HG02885 (cell line): ENCODE measurements at regions not wholly inside any gene's neighbourhood (a gene's known extent, or its start where the extent isn't known, plus 50 kb on each side); places are given as distances from the start of the nearest gene placed in this dataset.

Experiments used
- ATAC-seq: cut with Tn5 transposase; IDR thresholded peaks from one replicate; pipeline ENCODE4 v1.9.1; 2021; ENCODE audit warnings: mild to moderate bottlenecking; ENCODE audit not compliant: unreplicated experiment, poor library complexity

GRCh38 chr3:106204160-106204868, 335.5 kb upstream of the CBLB start:
- no peak for ATAC-seq

- peak; percentile 83 for ATAC-seq
Measured at GRCh38 chr3:106206146-106206545, 337.3 kb upstream of the CBLB start.

- no peak for ATAC-seq
Measured at GRCh38 chr3:106206613-106207012, 337.8 kb upstream of the CBLB start.

GRCh38 chr3:106208251-106208650, 339.4 kb upstream of the CBLB start:
- ATAC-seq: no peak

- no peak for ATAC-seq
Measured at GRCh38 chr3:106208967-106209366, 340.2 kb upstream of the CBLB start.

- no peak for ATAC-seq
Measured at GRCh38 chr3:106209482-106209881, 340.7 kb upstream of the CBLB start.

GRCh38 chr3:106210923-106211322, 342.1 kb upstream of the CBLB start:
- no peak for ATAC-seq

GRCh38 chr3:106212665-106213222, 343.9 kb upstream of the CBLB start:
- ATAC-seq: no peak

- ATAC-seq: no peak
Measured at GRCh38 chr3:106213954-106214353, 345.1 kb upstream of the CBLB start.

- ATAC-seq: no peak
Measured at GRCh38 chr3:106214641-106215040, 345.8 kb upstream of the CBLB start.

- ATAC-seq: no peak
Measured at GRCh38 chr3:106215047-106215446, 346.2 kb upstream of the CBLB start.

GRCh38 chr3:106217745-106218144, 348.9 kb upstream of the CBLB start:
- ATAC-seq: no peak

GRCh38 chr3:106227068-106227467, 358.3 kb upstream of the CBLB start:
- ATAC-seq: no peak

- ATAC-seq: no peak
Measured at GRCh38 chr3:106228271-106228670, 359.5 kb upstream of the CBLB start.

- ATAC-seq: no peak
Measured at GRCh38 chr3:106229495-106230278, 360.9 kb upstream of the CBLB start.

GRCh38 chr3:106231086-106231485, 362.3 kb upstream of the CBLB start:
- ATAC-seq: no peak

GRCh38 chr3:106232956-106233355, 364.1 kb upstream of the CBLB start:
- ATAC-seq: no peak

- ATAC-seq: no peak
Measured at GRCh38 chr3:106239195-106239697, 370.4 kb upstream of the CBLB start.

GRCh38 chr3:106241593-106241992, 372.8 kb upstream of the CBLB start:
- ATAC-seq: no peak

GRCh38 chr3:106242781-106243180, 374.0 kb upstream of the CBLB start:
- peak; percentile 66 for ATAC-seq

GRCh38 chr3:106245400-106245799, 376.6 kb upstream of the CBLB start:
- ATAC-seq: no peak
